IMR-90 (cell line): ENCODE measurements at regions not wholly inside any gene's neighbourhood (a gene's known extent, or its start where the extent isn't known, plus 50 kb on each side); places are given as distances from the start of the nearest gene placed in this dataset.
A peak's percentile ranks its signal among the peaks of the same experiment; 100 is the strongest.

Experiments
- ATAC-seq: fragments of 200-7000 bp; cut with Tn5 transposase; 2 replicates; pipeline ENCODE4 v1.9.1; 2020; ENCODE audit warnings: low read depth, mild to moderate bottlenecking, moderate library complexity
- BruUV-seq: library from RNA; stranded (reverse); fragments of 400-500 nt; replicated peaks from 2 replicates; lab custom pipeline; 2021; lab: Mats Ljungman, UMichigan
- CTCF ChIA-PET: fragments of 300-600 bp; formaldehyde crosslinking; extraction: SDS; loops from one replicate; lab custom pipeline; 2021; ENCODE audit warnings: antibody characterized with exemption; lab: Yijun Ruan, JAX
- POLR2A ChIA-PET: fragments of 300-600 bp; sonication (Branson Sonifier 250); formaldehyde crosslinking; loops from one replicate; lab custom pipeline; 2022; ENCODE audit warnings: antibody characterized with exemption; ENCODE audit not compliant: unreplicated experiment; lab: Charles Lee
- DNase-seq: peaks from one replicate; pipeline ENCODE4 v3.0.0; 2013
- H2AFZ ChIP-seq: replicated peaks from 2 replicates; pipeline ENCODE3; 2013; ENCODE audit warnings: low read length, mild to moderate bottlenecking; ENCODE audit not compliant: poor library complexity
- H2AK5ac ChIP-seq: 2 replicates; pipeline ENCODE4 v1.6.1; 2013; ENCODE audit warnings: low read depth, low read length, inconsistent platforms
- H2AK9ac ChIP-seq: replicated peaks from 2 replicates; pipeline ENCODE3; 2013; ENCODE audit warnings: mild to moderate bottlenecking, low read depth, low read length, moderate library complexity; ENCODE audit not compliant: poor library complexity
- H2BK120ac ChIP-seq: 2 replicates; pipeline ENCODE4 v1.6.1; 2013; ENCODE audit warnings: low read depth, low read length, inconsistent platforms
- H2BK15ac ChIP-seq: 3 replicates; pipeline ENCODE4 v1.6.1; 2013; ENCODE audit warnings: low read depth, low read length, inconsistent platforms
- H2BK20ac ChIP-seq: 2 replicates; pipeline ENCODE4 v1.6.1; 2013; ENCODE audit warnings: low read depth, mild to moderate bottlenecking, inconsistent platforms, low read length, moderate library complexity
- H2BK5ac ChIP-seq: 2 replicates; pipeline ENCODE4 v1.6.1; 2013; ENCODE audit warnings: mild to moderate bottlenecking, low read depth, low read length, inconsistent platforms; ENCODE audit not compliant: poor library complexity, severe bottlenecking
- H3K14ac ChIP-seq: replicated peaks from 2 replicates; pipeline ENCODE4 v1.6.1; 2013; ENCODE audit warnings: low read depth, low read length, inconsistent platforms
- H3K18ac ChIP-seq: 2 replicates; pipeline ENCODE4 v1.6.1; 2013; ENCODE audit warnings: low read depth, low read length, control low read depth
- H3K23ac ChIP-seq: 2 replicates; pipeline ENCODE4 v1.6.1; 2013; ENCODE audit warnings: low read depth, low read length, inconsistent platforms
- H3K27ac ChIP-seq: 2 replicates; pipeline ENCODE4 v1.5.1; 2013; ENCODE audit warnings: mild to moderate bottlenecking, control low read depth, low read length; ENCODE audit not compliant: insufficient read depth
- H3K27me3 ChIP-seq: 2 replicates; pipeline ENCODE4 v1.6.1; 2013; ENCODE audit warnings: low read length; ENCODE audit not compliant: control insufficient read depth, insufficient read depth
- H3K36me3 ChIP-seq: 2 replicates; pipeline ENCODE4 v1.6.1; 2013; ENCODE audit warnings: low read length, mixed read lengths; ENCODE audit not compliant: control insufficient read depth, insufficient read depth
- H3K4ac ChIP-seq: 2 replicates; pipeline ENCODE4 v1.6.1; 2013; ENCODE audit warnings: low read depth, low read length, inconsistent platforms
- H3K4me1 ChIP-seq: 2 replicates; pipeline ENCODE4 v1.6.1; 2013; ENCODE audit warnings: low read length, mixed read lengths; ENCODE audit not compliant: control insufficient read depth, insufficient read depth
- H3K4me2 ChIP-seq: 2 replicates; pipeline ENCODE4 v1.6.1; 2013; ENCODE audit warnings: low read depth, mild to moderate bottlenecking, control low read depth, low read length, moderate library complexity
- H3K4me3 ChIP-seq: 2 replicates; pipeline ENCODE4 v1.5.1; 2013; ENCODE audit warnings: low read depth, mild to moderate bottlenecking, control low read depth, low read length, moderate library complexity; ENCODE audit not compliant: insufficient read depth
- H3K56ac ChIP-seq: 2 replicates; pipeline ENCODE4 v1.6.1; 2013; ENCODE audit warnings: low read length, inconsistent platforms; ENCODE audit not compliant: insufficient read depth; ENCODE audit errors: extremely low read depth
- H3K79me1 ChIP-seq, 2 experiments: 2 replicates each; pipeline ENCODE4 v1.6.1; 2013; ENCODE audit warnings: low read length in 2 of 2, inconsistent platforms in 1 of 2, low read depth in 1 of 2
- H3K9ac ChIP-seq: 2 replicates; pipeline ENCODE4 v1.6.1; 2013; ENCODE audit warnings: low read depth, low read length, control low read depth
- H3K9me1 ChIP-seq: 2 replicates; pipeline ENCODE4 v1.6.1; 2013; ENCODE audit warnings: low read length, inconsistent platforms; ENCODE audit not compliant: insufficient read depth
- H3K9me3 ChIP-seq: 2 replicates; pipeline ENCODE4 v1.6.1; 2013; ENCODE audit warnings: low read length; ENCODE audit not compliant: control insufficient read depth, insufficient read depth
- H4K20me1 ChIP-seq: 2 replicates; pipeline ENCODE4 v1.6.1; 2013; ENCODE audit warnings: low read length, inconsistent platforms; ENCODE audit not compliant: insufficient read depth
- H4K5ac ChIP-seq: 2 replicates; pipeline ENCODE4 v1.6.1; 2013; ENCODE audit warnings: mild to moderate bottlenecking, low read depth, low read length, control low read depth
- H4K8ac ChIP-seq, 2 experiments: 2 replicates each; pipeline ENCODE4 v1.6.1; 2013; ENCODE audit warnings: low read depth in 2 of 2, low read length in 2 of 2, control low read depth in 1 of 2, inconsistent platforms in 1 of 2
- H4K91ac ChIP-seq: 2 replicates; pipeline ENCODE4 v1.6.1; 2013; ENCODE audit warnings: low read depth, low read length, inconsistent platforms; ENCODE audit not compliant: insufficient read depth
- BHLHE40 ChIP-seq: fragments of 150-350 bp; IDR thresholded peaks from 2 replicates; pipeline ENCODE4 v1.6.1; 2016; ENCODE audit warnings: mild to moderate bottlenecking, low read depth, low read length
- CEBPB ChIP-seq: IDR thresholded peaks from 2 replicates; pipeline ENCODE4 v1.6.1; 2012; ENCODE audit warnings: low read depth, low read length, improper control_type of control experiment
- CHD1 ChIP-seq: IDR thresholded peaks from 2 replicates; pipeline ENCODE4 v1.6.1; 2012; ENCODE audit warnings: low read depth, low read length, improper control_type of control experiment
- FOS ChIP-seq: fragments of 150-350 bp; IDR thresholded peaks from 2 replicates; pipeline ENCODE4 v1.6.1; 2016; ENCODE audit warnings: low read depth, low read length
- MAFK ChIP-seq: IDR thresholded peaks from 2 replicates; pipeline ENCODE4 v1.6.1; 2012; ENCODE audit warnings: low read depth, low read length, improper control_type of control experiment
- MAZ ChIP-seq: IDR thresholded peaks from 2 replicates; pipeline ENCODE4 v1.6.1; 2012; ENCODE audit warnings: low read depth, mild to moderate bottlenecking, low read length, improper control_type of control experiment, moderate library complexity, borderline replicate concordance
- MXI1 ChIP-seq: IDR thresholded peaks from 2 replicates; pipeline ENCODE4 v1.6.1; 2012; ENCODE audit warnings: low read depth, mild to moderate bottlenecking, low read length, moderate library complexity, borderline replicate concordance
- NFE2L2 ChIP-seq: fragments of 150-350 bp; IDR thresholded peaks from 2 replicates; pipeline ENCODE4 v1.6.1; 2016; ENCODE audit warnings: low read depth, mild to moderate bottlenecking, low read length
- POLR2A ChIP-seq: IDR thresholded peaks from 2 replicates; pipeline ENCODE4 v1.6.1; 2012; ENCODE audit warnings: mild to moderate bottlenecking, low read depth, low read length
- RAD21 ChIP-seq: IDR thresholded peaks from 2 replicates; pipeline ENCODE4 v1.6.1; 2012; ENCODE audit warnings: low read length, improper control_type of control experiment
- RCOR1 ChIP-seq: IDR thresholded peaks from 2 replicates; pipeline ENCODE4 v1.6.1; 2012; ENCODE audit warnings: mild to moderate bottlenecking, low read length, improper control_type of control experiment; ENCODE audit not compliant: insufficient replicate concordance
- RFX5 ChIP-seq: IDR thresholded peaks from 2 replicates; pipeline ENCODE4 v1.8.0; 2012; ENCODE audit warnings: low read depth, mild to moderate bottlenecking, low read length, moderate library complexity
- SMC3 ChIP-seq: fragments of 150-350 bp; IDR thresholded peaks from 2 replicates; pipeline ENCODE4 v1.6.1; 2016; ENCODE audit warnings: low read depth, mild to moderate bottlenecking, antibody characterized with exemption, low read length, moderate library complexity
- USF2 ChIP-seq: fragments of 150-350 bp; IDR thresholded peaks from 2 replicates; pipeline ENCODE4 v1.6.1; 2017; ENCODE audit warnings: mild to moderate bottlenecking, antibody characterized with exemption, low read length, low read depth
- WGBS, 2 experiments: methylation state at CpG; one replicate each; pipeline versions ENCODE4 v1.1.5 to v1.1.7; 2013; ENCODE audit warnings: missing lambda C conversion rate in 2 of 2; ENCODE audit not compliant: insufficient read length in 1 of 2; ENCODE audit errors: extremely low coverage in 2 of 2; 5-methylcytosine and 5-hydroxymethylcytosine counted together
- dilution Hi-C: fragments of 300-500 bp; cut with HindIII; formaldehyde crosslinking; loops from one replicate; pipeline ENCODE4 v1.14.3; 2018; ENCODE audit warnings: low sequenced_read_pairs; ENCODE audit not compliant: unreplicated experiment
- in situ Hi-C: fragments of 300-500 bp; cut with MboI; formaldehyde crosslinking; loops from 3 replicates; pipeline ENCODE4 v1.14.3; 2019; ENCODE audit warnings: low sequenced_read_pairs, inconsistent platforms, mixed read lengths
- intact Hi-C: fragments of 100-400 bp; cut with micrococcal nuclease; formaldehyde crosslinking; loops from 2 replicates; pipeline ENCODE4 v1.10.0; 2022
- TF ChIP-seq, protein P1 (sequence below): fragments of 150-350 bp; IDR thresholded peaks from 2 replicates; pipeline ENCODE4 v1.6.1; 2016; ENCODE audit warnings: low read depth, mild to moderate bottlenecking, low read length, moderate library complexity, borderline replicate concordance
- TF ChIP-seq, protein P2 (sequence below): conservative IDR thresholded peaks from 2 replicates; pipeline ENCODE4 v1.5.1; 2012; ENCODE audit warnings: mild to moderate bottlenecking, low read depth, low read length, improper control_type of control experiment

DNA sequence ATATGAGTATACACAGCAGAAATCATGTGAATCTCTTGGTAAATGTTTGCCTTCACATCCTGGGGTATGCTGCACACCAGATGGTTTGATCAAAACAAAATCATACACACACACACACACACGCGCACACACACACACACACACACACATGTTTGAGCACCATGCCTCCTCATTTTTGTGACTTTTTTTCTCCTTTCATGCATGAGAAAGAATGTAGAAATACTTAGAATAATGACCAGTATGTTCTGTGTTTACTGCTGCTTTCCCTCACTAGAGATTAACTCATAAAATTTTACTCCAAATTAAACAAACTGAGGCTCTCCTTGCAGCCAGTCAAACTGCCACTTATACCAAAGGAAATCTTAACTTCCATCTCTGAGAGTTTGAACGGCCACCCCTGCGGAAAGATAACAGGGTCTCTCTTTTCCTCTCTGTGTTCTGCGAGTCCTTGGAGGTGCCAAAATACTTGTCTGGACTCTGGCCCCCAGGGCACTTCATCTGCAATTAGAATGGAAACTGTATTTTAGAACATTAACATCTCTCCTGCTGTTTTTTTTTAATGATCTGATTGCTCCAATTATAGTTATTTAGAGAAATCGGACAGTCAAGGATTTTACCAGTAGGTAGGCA is 320.8 kb upstream of the NFE2L3 start:
- in situ Hi-C loops, result no loop called here
- ChIA-PET CTCF (no interaction called here), POLR2A (no interaction called here)
- Histone ChIP-seq H3K36me3 (no peaks in the 10 kb centered on the region), H3K4me3 (no peak overlapping the region), H3K14ac (no peak overlapping the region), H2AFZ (no peak overlapping the region), H2AK9ac (no peak overlapping the region), H3K4me1 (peaks cover 13% of the 10 kb centered on the region), H2BK15ac (no peak overlapping the region), H3K79me1 (no peaks in the 10 kb centered on the region), H3K9me1 (no peaks in the 10 kb centered on the region), H3K9ac (no peak overlapping the region), H3K23ac (no peak overlapping the region), H3K4me2 (peak overlapping the region; percentile 27; the same call in 1 of the 2 replicates), H2BK5ac (no peak overlapping the region), H3K27ac (peak overlapping the region; percentile 83; the same call in 1 of the 2 replicates), H4K8ac (no peak overlapping the region), H4K91ac (no peak overlapping the region), H3K18ac (peak overlapping the region; percentile 80; the same call in 1 of the 2 replicates), H3K9me3 (no peaks in the 10 kb centered on the region), H3K27me3 (no peaks in the 10 kb centered on the region), H3K4ac (no peak overlapping the region), H2BK120ac (no peak overlapping the region; the same call in 1 of the 2 replicates), H3K56ac (no peak overlapping the region; the same call in 1 of the 2 replicates), H2AK5ac (no peak overlapping the region), H2BK20ac (no peak overlapping the region), H4K5ac (peak overlapping the region; percentile 32; the same call in 1 of the 2 replicates), H4K20me1 (no peaks in the 10 kb centered on the region)
- no CpG with 5 or more reads among the region's 6 CpGs for WGBS, 2 experiments
- no TSS peak for BruUV-seq
- ATAC-seq (no peak), DNase-seq (no peak)
- TF ChIP-seq RFX5, result no peak
- TF ChIP-seq BHLHE40, result no peak
- no peak for TF ChIP-seq SMC3
- no peak for TF ChIP-seq CHD1
- no peak for TF ChIP-seq MAZ
- no peak for TF ChIP-seq NFE2L2
- TF ChIP-seq, protein P1, sequence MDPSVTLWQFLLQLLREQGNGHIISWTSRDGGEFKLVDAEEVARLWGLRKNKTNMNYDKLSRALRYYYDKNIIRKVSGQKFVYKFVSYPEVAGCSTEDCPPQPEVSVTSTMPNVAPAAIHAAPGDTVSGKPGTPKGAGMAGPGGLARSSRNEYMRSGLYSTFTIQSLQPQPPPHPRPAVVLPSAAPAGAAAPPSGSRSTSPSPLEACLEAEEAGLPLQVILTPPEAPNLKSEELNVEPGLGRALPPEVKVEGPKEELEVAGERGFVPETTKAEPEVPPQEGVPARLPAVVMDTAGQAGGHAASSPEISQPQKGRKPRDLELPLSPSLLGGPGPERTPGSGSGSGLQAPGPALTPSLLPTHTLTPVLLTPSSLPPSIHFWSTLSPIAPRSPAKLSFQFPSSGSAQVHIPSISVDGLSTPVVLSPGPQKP, result no peak
- TF ChIP-seq MXI1, result no peak
- no peak for TF ChIP-seq RAD21
- no peak for TF ChIP-seq POLR2A
- TF ChIP-seq, protein P2, sequence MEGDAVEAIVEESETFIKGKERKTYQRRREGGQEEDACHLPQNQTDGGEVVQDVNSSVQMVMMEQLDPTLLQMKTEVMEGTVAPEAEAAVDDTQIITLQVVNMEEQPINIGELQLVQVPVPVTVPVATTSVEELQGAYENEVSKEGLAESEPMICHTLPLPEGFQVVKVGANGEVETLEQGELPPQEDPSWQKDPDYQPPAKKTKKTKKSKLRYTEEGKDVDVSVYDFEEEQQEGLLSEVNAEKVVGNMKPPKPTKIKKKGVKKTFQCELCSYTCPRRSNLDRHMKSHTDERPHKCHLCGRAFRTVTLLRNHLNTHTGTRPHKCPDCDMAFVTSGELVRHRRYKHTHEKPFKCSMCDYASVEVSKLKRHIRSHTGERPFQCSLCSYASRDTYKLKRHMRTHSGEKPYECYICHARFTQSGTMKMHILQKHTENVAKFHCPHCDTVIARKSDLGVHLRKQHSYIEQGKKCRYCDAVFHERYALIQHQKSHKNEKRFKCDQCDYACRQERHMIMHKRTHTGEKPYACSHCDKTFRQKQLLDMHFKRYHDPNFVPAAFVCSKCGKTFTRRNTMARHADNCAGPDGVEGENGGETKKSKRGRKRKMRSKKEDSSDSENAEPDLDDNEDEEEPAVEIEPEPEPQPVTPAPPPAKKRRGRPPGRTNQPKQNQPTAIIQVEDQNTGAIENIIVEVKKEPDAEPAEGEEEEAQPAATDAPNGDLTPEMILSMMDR, result no peak
- TF ChIP-seq FOS, result no peak
- TF ChIP-seq RCOR1, result no peak
- TF ChIP-seq USF2, result no peak
- TF ChIP-seq MAFK, result no peak
- no peak for TF ChIP-seq CEBPB
- dilution Hi-C loops, result no loop called here
- intact Hi-C loops, result no loop called here
